Neural cell (in vitro differentiated cells): ENCODE measurements at regions not wholly inside any gene's neighbourhood (a gene's known extent, or its start where the extent isn't known, plus 50 kb on each side); places are given as distances from the start of the nearest gene placed in this dataset.

Experiments used
- H2AFZ ChIP-seq: fragments of 200-600, 300-800 bp; sonication (generic), shearing (Covaris generic); 2 replicates; pipeline ENCODE4 v1.6.0; 2014; ENCODE audit warnings: low read depth, mild to moderate bottlenecking, antibody characterized with exemption, low read length, moderate library complexity
- H3F3A ChIP-seq: fragments of 200-600 bp; shearing (Covaris generic); 2 replicates; pipeline ENCODE4 v1.6.1; 2016; ENCODE audit warnings: mild to moderate bottlenecking, moderate library complexity, mixed read lengths, antibody characterized with exemption, low read length; ENCODE audit not compliant: insufficient read depth, poor library complexity, severe bottlenecking
- H3K27ac ChIP-seq: fragments of 200-600, 300-800 bp; sonication (generic), shearing (Covaris generic); 2 replicates; pipeline ENCODE4 v1.5.1; 2014; ENCODE audit warnings: mild to moderate bottlenecking, low read length, moderate library complexity
- H3K27me3 ChIP-seq: fragments of 300-800, 200-600 bp; sonication (generic), shearing (Covaris generic); 2 replicates; pipeline ENCODE4 v1.6.0; 2014; ENCODE audit warnings: mild to moderate bottlenecking, low read depth, low read length, moderate library complexity; ENCODE audit not compliant: insufficient read depth
- H3K36me3 ChIP-seq: fragments of 300-800, 200-600 bp; sonication (generic), shearing (Covaris generic); 2 replicates; pipeline ENCODE4 v1.5.1; 2014; ENCODE audit warnings: mild to moderate bottlenecking, antibody characterized with exemption, low read length, moderate library complexity; ENCODE audit not compliant: insufficient read depth
- H3K4me2 ChIP-seq: fragments of 300-800, 200-600 bp; sonication (generic), shearing (Covaris generic); 2 replicates; pipeline ENCODE4 v1.6.0; 2014; ENCODE audit warnings: mild to moderate bottlenecking, low read length
- H3K4me3 ChIP-seq: fragments of 300-800, 200-600 bp; sonication (generic), shearing (Covaris generic); 2 replicates; pipeline ENCODE4 v1.5.1; 2014; ENCODE audit warnings: mild to moderate bottlenecking, low read length, moderate library complexity
- H3K79me2 ChIP-seq: fragments of 200-600 bp; shearing (Covaris generic); replicated peaks from 2 replicates; pipeline ENCODE4 v1.6.0; 2014; ENCODE audit warnings: mild to moderate bottlenecking, low read length, moderate library complexity; ENCODE audit not compliant: insufficient read depth
- H3K9ac ChIP-seq: fragments of 300-800, 200-600 bp; sonication (generic), shearing (Covaris generic); 2 replicates; pipeline ENCODE4 v1.6.1; 2016; ENCODE audit warnings: mild to moderate bottlenecking, low read length, mixed read lengths
- H3K9me2 ChIP-seq: fragments of 200-600 bp; shearing (Covaris generic); 2 replicates; pipeline ENCODE4 v1.6.1; 2016; ENCODE audit warnings: mild to moderate bottlenecking, low read length, mixed read lengths; ENCODE audit not compliant: insufficient read depth
- H3K9me3 ChIP-seq: fragments of 200-600, 300-800 bp; sonication (generic), shearing (Covaris generic); 2 replicates; pipeline ENCODE4 v1.6.1; 2016; ENCODE audit warnings: mild to moderate bottlenecking, mixed run types, low read length, moderate library complexity, mixed read lengths
- H4K20me1 ChIP-seq: fragments of 200-600 bp; shearing (Covaris generic); 2 replicates; pipeline ENCODE4 v1.6.1; 2016; ENCODE audit warnings: mild to moderate bottlenecking, mixed run types; ENCODE audit not compliant: insufficient read depth
- CTCF ChIP-seq: fragments of 450-650 bp; IDR thresholded peaks from 2 replicates; pipeline ENCODE4 v1.5.1; 2014; ENCODE audit warnings: antibody characterized with exemption, mild to moderate bottlenecking, moderate library complexity; ENCODE audit not compliant: poor library complexity, severe bottlenecking
- EP300 ChIP-seq: fragments of 450-650 bp; conservative IDR thresholded peaks from 2 replicates; pipeline ENCODE4 v1.6.1; 2014; ENCODE audit warnings: antibody characterized with exemption, mild to moderate bottlenecking, moderate library complexity; ENCODE audit not compliant: poor library complexity, severe bottlenecking
- EZH2 ChIP-seq: fragments of 200-600, 300-800 bp; shearing (Covaris generic), sonication (generic); IDR thresholded peaks from 2 replicates; pipeline ENCODE4 v1.6.1; 2014; ENCODE audit warnings: antibody characterized with exemption, low read length, borderline replicate concordance, mild to moderate bottlenecking; ENCODE audit not compliant: insufficient read depth, poor library complexity, severe bottlenecking
- MXI1 ChIP-seq: fragments of 450-650 bp; conservative IDR thresholded peaks from 2 replicates; pipeline ENCODE4 v1.6.1; 2014; ENCODE audit warnings: antibody characterized with exemption, mild to moderate bottlenecking; ENCODE audit not compliant: poor library complexity, severe bottlenecking
- POLR2AphosphoS5 ChIP-seq: IDR thresholded peaks from 2 replicates; pipeline ENCODE4 v1.6.1; 2012
- RAD21 ChIP-seq: fragments of 450-650 bp; conservative IDR thresholded peaks from 2 replicates; pipeline ENCODE4 v1.6.1; 2014; ENCODE audit warnings: antibody characterized with exemption, mild to moderate bottlenecking, moderate library complexity
- REST ChIP-seq: IDR thresholded peaks from 2 replicates; pipeline ENCODE4 v1.6.1; 2012; ENCODE audit warnings: borderline replicate concordance
- SMC3 ChIP-seq: fragments of 450-650 bp; conservative IDR thresholded peaks from 2 replicates; pipeline ENCODE4 v1.6.1; 2014; ENCODE audit warnings: antibody characterized with exemption, mild to moderate bottlenecking, moderate library complexity; ENCODE audit not compliant: poor library complexity
- TAF1 ChIP-seq: IDR thresholded peaks from 2 replicates; pipeline ENCODE4 v1.6.1; 2012; ENCODE audit warnings: low read depth

DNA sequence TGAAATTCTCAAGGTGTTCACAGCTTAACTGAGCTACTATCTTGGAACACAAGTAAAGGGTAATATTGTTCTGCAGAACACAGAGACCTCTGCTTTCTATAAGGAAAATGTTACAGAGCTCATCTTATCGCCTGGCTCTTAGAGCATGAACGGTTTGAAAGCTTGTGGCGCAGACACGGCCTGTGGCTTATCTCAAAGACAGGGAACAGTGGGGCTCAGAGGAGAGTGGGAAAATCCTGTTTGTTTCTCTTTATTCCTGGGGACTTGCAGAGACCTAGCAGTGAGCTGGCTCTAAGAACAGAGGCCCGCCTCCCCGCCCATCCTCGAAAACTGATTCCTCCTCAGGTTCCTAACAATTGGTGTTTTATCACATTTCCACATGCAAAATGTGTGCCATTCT is 131.7 kb downstream of the EMX2 start:
- Histone ChIP-seq H4K20me1 (no peaks in the 10 kb centered on the region), H3K9ac (no peak overlapping the region), H3K27ac (no peak overlapping the region), H3K9me3 (no peaks in the 10 kb centered on the region), H3K79me2 (no peaks in the 10 kb centered on the region), H3K27me3 (no peaks in the 10 kb centered on the region), H3F3A (no peaks in the 10 kb centered on the region), H2AFZ (no peak overlapping the region), H3K36me3 (no peaks in the 10 kb centered on the region), H3K9me2 (no peaks in the 10 kb centered on the region), H3K4me3 (no peak overlapping the region), H3K4me2 (no peak overlapping the region)
- no peak for TF ChIP-seq RAD21
- TF ChIP-seq REST, result no peak
- TF ChIP-seq EP300, result no peak
- TF ChIP-seq POLR2AphosphoS5, result no peak
- no peak for TF ChIP-seq EZH2
- no peak for TF ChIP-seq SMC3
- TF ChIP-seq MXI1, result no peak
- no peak for TF ChIP-seq CTCF
- no peak for TF ChIP-seq TAF1

DNA sequence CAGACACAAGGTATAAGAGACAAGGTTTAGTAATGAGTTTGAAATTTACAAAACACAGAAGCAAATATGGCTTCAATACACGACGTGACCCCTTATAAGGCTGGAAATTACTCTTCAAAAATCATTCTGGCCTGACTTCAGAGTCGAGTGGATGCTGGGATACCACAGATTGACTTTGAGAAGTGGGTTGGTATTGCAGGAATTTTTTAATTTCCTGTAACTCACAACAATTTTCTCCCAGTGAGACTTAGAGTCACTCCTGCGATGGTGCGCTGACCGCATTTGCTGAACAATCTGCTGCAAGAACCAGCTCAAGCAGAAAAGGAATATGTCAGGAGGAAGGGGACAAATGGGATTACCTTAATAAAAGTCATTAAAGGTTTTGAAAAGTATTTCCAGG is 132.1 kb downstream of the EMX2 start:
- Histone ChIP-seq H3K4me2 (no peak overlapping the region), H3K9me3 (no peaks in the 10 kb centered on the region), H3K9me2 (no peaks in the 10 kb centered on the region), H2AFZ (no peak overlapping the region), H3K36me3 (no peaks in the 10 kb centered on the region), H3F3A (no peaks in the 10 kb centered on the region), H3K79me2 (no peaks in the 10 kb centered on the region), H3K9ac (no peak overlapping the region), H3K4me3 (no peak overlapping the region), H3K27ac (no peak overlapping the region), H3K27me3 (no peaks in the 10 kb centered on the region), H4K20me1 (no peaks in the 10 kb centered on the region)
- no peak for TF ChIP-seq EP300
- no peak for TF ChIP-seq REST
